ENCODE measurements at regions not wholly inside any gene's neighbourhood (a gene's known extent, or its start where the extent isn't known, plus 50 kb on each side); places are given as distances from the start of the nearest gene placed in this dataset.

- H3K4me3 ChIP-seq (ENCODE audit: low read depth, low read length) = no peak overlapping the region
These were observed 2124.9 kb downstream of the MAT2B start for GRCh38 chr5:165630261-165630778.

DNA sequence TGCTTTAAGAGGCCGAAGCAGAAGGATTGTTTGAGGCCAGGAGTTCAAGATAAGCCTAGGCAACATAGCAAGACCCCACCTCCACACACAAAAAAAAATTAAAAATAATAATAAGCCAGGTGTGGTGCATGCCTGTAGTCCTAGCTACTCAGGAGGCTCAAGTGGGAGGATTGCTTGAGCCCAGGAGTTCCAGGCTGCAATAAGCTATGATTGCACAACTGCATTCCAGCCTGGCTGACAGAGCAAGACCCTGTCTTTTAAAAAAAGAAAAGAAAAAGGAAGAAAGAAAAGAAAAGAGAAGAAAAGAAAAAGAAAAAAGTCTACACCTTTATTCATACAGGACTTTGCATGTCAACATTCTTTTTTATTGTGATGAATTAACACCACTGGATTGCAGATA, 2125.8 kb downstream of the MAT2B start:
- H3K4me3 ChIP-seq (ENCODE audit: low read depth, low read length) = no peak overlapping the region

- H3K4me3 ChIP-seq (ENCODE audit: low read depth, low read length) = no peak overlapping the region
These were observed 2136.9 kb downstream of the MAT2B start for GRCh38 chr5:165642366-165642765.

DNA sequence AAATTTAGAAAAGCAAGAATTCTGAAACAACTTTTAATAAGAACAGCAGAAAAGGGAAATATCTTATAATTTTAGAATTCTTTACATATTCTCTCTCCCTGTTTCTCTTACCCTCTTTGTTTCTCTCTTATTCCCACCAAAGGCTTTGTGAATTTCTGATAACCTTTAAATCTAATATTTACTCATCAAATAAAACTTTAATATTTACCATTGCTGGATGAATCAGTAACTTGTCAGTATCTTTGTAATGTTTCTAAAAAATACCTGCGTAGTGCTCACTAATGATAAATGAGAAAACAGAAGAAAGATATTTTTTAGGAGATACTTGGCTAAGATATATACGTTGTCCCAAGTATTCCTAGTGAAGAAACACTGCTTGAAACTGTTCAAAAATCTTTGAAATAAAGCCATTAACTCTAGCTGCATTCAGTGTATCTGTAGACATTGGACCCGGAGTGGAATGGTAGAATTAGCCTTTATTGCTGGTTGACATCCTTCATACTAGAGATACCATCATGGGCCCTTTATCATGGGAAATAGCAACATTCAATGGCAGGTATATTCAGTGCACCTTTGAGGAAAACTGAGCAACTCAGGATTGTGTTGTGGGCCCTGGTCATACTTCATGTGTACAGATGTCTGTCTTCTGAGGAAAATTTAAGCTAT, 2160.4 kb downstream of the MAT2B start:
- H3K4me3 ChIP-seq (ENCODE audit: low read depth, low read length) = no peak overlapping the region

- H3K4me3 ChIP-seq (ENCODE audit: low read depth, low read length) = no peak overlapping the region
These were observed 2168.1 kb downstream of the MAT2B start for GRCh38 chr5:165673499-165673898.

GRCh38 chr5:165695796-165696195, 2190.4 kb downstream of the MAT2B start:
- no peak overlapping the region for H3K4me3 ChIP-seq (ENCODE audit: low read depth, low read length)

DNA sequence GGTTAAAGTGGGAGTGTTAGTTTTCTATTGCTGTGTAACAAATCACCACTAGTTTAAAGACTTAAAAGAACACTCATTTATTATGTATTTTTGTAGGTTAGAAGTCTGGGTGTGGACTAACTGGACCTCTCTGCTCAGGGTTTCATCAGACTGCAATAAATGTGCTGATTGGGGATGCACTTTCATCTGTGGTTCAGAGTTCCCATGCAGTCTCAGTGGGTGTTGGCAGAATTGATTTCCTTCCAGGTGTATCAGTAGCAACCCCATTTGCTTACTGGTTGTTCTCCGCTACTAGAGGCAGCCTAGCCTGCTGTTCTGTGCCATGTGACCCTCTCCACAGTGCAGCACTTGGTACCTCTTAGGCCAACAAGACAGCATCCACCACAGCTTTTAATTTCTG, 2200.5 kb downstream of the MAT2B start:
- no peak overlapping the region for H3K4me3 ChIP-seq (ENCODE audit: low read depth, low read length)

DNA sequence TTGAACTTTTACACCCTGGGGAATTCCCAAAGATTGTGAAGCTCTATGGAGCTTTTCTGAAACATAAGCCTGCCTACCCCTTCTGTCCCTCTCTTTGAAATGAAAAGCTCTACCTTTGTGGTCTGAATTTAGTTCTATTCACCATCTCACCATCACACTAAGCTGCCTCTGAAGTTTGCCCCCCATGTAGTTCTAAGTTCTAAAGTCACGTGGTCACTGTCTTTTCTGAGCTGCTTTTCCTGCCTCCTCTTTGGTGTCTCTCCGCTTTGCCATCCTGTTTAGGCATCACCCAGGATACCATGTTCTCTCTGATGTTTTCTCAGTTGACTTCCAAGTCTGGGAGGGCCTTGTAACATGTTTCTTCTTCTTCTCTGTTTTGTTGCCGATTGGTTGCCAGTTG, 2206.6 kb downstream of the MAT2B start:
- no peak overlapping the region for H3K4me3 ChIP-seq (ENCODE audit: low read depth, low read length)

- H3K4me3 ChIP-seq (ENCODE audit: low read depth, low read length) = no peak overlapping the region
These were observed 2209.2 kb downstream of the MAT2B start for GRCh38 chr5:165714598-165714997.

DNA sequence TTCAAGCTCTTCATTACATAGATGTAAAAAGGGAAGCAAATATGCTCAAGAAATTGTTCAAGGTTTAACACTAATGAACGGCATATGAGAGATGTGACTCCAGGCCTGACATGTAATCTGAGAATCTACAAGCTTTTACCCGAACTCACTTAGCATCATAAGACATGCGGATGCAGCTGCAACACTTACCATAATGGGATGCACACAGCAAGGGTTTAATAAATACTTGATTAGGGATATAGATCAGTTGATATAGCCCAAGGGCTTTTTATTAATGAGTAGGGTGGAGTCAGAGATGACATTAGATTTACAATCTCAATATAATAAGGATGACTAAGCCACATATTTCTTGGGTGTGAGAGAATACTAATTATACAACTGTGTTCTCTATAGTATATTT, 2215.5 kb downstream of the MAT2B start:
- H3K4me3 ChIP-seq (ENCODE audit: low read depth, low read length) = no peak overlapping the region

GRCh38 chr5:165722401-165722800, 2217.0 kb downstream of the MAT2B start:
- H3K4me3 ChIP-seq (ENCODE audit: low read depth, low read length) = no peak overlapping the region

GRCh38 chr5:165723931-165724330, 2218.5 kb downstream of the MAT2B start:
- no peak overlapping the region for H3K4me3 ChIP-seq (ENCODE audit: low read depth, low read length)

GRCh38 chr5:165728425-165728824, 2223.0 kb downstream of the MAT2B start:
- no peak overlapping the region for H3K4me3 ChIP-seq (ENCODE audit: low read depth, low read length)

DNA sequence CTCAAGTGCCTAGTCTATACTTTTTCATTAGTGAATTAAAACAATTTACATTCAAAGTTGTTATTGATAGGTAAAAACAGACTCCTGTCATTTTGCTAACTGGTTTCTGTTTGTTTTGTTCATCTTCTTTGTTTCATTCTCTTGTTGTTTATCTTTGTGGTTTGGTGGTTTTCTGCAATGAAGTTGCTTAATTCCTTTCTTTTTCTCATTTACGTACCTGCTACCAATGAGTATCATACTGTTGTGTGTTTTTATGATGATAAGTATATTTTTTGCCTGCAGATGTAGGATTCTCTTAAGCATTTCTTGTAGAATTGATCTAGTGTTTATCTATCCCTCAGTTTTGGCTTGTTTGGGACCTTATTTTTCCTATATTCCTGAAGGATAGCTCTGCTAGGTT, 2230.0 kb downstream of the MAT2B start:
- H3K4me3 ChIP-seq (ENCODE audit: low read depth, low read length) = no peak overlapping the region

DNA sequence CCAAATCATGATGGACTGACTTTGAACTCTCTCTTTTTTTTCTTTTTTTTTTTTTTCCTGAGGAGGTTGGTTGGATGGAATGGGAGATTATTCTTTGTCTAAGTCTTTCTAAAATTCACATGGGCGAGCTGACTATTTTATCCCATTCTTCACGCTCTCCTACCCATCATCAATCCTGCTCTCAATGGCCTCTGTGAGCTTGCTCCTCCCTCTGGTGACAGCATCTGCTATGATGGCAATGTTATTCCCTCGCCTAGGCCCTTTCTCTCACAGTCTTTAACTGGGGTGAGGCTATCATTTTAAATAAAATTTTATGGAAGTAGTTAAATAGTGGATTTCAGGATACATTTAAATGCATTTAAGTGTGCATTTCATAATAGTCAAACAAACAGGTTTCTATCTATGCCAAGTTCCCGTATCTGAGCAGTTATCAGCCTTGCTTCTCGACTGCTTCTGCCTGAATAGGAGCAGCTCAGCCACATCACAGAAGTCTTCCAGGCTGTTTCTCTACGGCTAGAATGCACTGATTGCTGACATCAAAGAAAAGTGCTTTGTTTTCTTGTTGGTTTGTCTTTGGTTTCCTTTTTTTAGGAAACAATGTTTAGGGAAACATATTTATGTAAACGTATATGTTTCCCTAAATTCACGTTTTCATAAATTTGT, 2233.8 kb downstream of the MAT2B start:
- H3K4me3 ChIP-seq (ENCODE audit: low read depth, low read length) = no peak overlapping the region

- no peak overlapping the region for H3K4me3 ChIP-seq (ENCODE audit: low read depth, low read length)
These were observed 2252.4 kb downstream of the MAT2B start for GRCh38 chr5:165757791-165758190.

- no peak overlapping the region for H3K4me3 ChIP-seq (ENCODE audit: low read depth, low read length)
These were observed 2269.7 kb downstream of the MAT2B start for GRCh38 chr5:165775111-165775510.

DNA sequence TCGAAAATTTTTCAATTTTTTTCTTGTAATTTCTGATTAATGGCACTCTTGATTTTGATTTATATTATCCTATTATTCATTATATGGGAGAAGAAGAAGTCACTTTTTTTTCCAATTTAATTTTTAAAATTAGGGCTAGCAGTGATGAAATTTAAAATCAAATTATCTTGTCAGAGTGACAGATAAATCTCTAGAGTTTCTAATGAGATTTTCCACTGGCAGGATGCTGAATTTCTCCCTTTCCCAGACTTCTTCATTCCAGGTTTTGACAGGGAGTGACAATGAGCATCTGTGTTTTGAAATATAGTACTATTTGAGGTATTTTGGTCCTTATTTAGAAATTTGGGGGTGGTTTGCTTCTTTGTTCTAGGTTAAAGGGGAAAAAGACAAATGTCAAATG, 2274.1 kb downstream of the MAT2B start:
- no peak overlapping the region for H3K4me3 ChIP-seq (ENCODE audit: low read depth, low read length)

DNA sequence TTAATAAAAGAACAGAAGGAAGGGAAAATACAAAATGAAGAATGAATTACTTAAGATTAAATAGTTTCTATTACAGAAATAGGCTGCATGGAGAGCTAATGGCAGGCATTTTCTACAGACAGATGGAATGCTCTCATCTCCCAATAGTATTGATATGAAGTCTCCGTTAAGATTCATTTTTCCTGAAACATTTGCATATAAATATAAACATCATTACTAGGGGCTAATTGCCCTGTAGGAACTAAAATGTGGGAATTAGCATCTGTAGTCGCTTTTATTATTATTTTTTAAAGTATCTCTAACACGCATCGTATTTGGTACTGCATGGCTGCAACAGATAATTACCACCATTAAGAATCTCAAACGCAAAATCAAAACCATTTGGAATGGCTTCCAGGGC, 2275.5 kb downstream of the MAT2B start:
- no peak overlapping the region for H3K4me3 ChIP-seq (ENCODE audit: low read depth, low read length)

- H3K4me3 ChIP-seq (ENCODE audit: low read depth, low read length) = no peak overlapping the region
These were observed 2276.3 kb downstream of the MAT2B start for GRCh38 chr5:165781738-165782137.

DNA sequence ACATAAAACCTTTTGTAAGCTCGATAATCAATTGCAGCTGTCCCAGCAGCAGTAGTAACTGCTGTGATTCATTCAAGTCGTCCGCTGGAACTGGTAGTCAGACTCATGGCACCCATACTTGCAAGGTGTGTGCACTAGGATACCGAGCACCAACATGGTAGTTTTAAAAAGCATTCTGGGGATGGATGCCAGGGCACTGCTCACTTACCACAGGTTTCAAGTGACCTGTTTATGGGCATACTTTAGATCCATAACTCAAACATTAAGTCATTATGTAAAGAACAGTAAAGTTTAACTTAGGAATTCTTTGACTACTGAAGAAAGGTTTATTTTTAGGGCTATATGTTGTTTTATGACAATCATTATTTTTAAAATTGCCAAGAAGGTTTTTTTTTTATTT, 2277.6 kb downstream of the MAT2B start:
- no peak overlapping the region for H3K4me3 ChIP-seq (ENCODE audit: low read depth, low read length)

DNA sequence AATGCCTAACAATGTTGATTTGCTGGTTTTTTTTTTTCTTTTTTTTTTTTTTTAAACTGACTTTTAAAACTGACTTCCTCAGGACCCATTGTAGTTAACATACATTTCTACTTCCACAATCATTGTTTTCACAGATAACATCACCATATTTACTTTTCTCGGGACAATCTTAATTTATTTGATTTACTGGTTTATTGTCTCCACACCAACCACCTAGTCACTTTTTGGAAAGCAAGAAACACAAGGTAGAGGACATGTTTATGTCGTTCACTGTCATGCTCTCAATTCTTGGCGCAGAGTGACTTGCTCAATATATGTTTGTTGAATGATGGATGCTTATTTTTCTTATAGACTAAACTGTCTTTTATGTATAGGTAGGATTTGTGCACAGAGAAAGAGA, 2280.7 kb downstream of the MAT2B start:
- H3K4me3 ChIP-seq (ENCODE audit: low read depth, low read length) = no peak overlapping the region

- H3K4me3 ChIP-seq (ENCODE audit: low read depth, low read length) = no peak overlapping the region
These were observed 2289.7 kb downstream of the MAT2B start for GRCh38 chr5:165795073-165795472.

Measured in iPS-11a (cell line).